Panc1 (cell line): ENCODE measurements at regions not wholly inside any gene's neighbourhood (a gene's known extent, or its start where the extent isn't known, plus 50 kb on each side); places are given as distances from the start of the nearest gene placed in this dataset.

Experiments used
- ATAC-seq: fragments of 200-7000 bp; cut with Tn5 transposase; 2 replicates; pipeline ENCODE4 v1.9.1; 2020; ENCODE audit warnings: mild to moderate bottlenecking, moderate library complexity
- BruUV-seq: library from RNA; stranded (reverse); fragments of 400-500 nt; replicated peaks from 2 replicates; lab custom pipeline; 2021; lab: Mats Ljungman, UMichigan
- CTCF ChIA-PET: fragments of 300-600 bp; sonication (Branson Sonifier 250); formaldehyde crosslinking; loops from one replicate; lab custom pipeline; 2022; ENCODE audit warnings: antibody characterized with exemption; lab: Charles Lee
- POLR2A ChIA-PET: fragments of 300-600 bp; sonication (Branson Sonifier 250); formaldehyde crosslinking; loops from one replicate; lab custom pipeline; 2022; ENCODE audit warnings: antibody characterized with exemption; lab: Charles Lee
- DNase-seq: peaks from one replicate; pipeline ENCODE4 v3.0.0-alpha.2; 2010; ENCODE audit warnings: low read depth, low spot score
- H3K27ac ChIP-seq: 2 replicates; pipeline ENCODE4 v1.5.1; 2011; ENCODE audit warnings: mild to moderate bottlenecking, low read length, inconsistent platforms
- H3K27me3 ChIP-seq: fragments of 200-500 bp; sonication (Bioruptor generic); 2 replicates; pipeline ENCODE4 v1.6.0; 2014; ENCODE audit warnings: low read length, inconsistent platforms; ENCODE audit not compliant: control insufficient read depth, insufficient read depth
- H3K36me3 ChIP-seq: fragments of 200-500 bp; sonication (Bioruptor generic); 2 replicates; pipeline ENCODE4 v1.5.1; 2014; ENCODE audit warnings: inconsistent platforms, mild to moderate bottlenecking, low read length, moderate library complexity; ENCODE audit not compliant: control insufficient read depth, insufficient read depth
- H3K4me1 ChIP-seq: 2 replicates; pipeline ENCODE4 v1.5.1; 2011; ENCODE audit warnings: inconsistent platforms, mild to moderate bottlenecking, low read length, moderate library complexity; ENCODE audit not compliant: control insufficient read depth, insufficient read depth
- H3K4me3 ChIP-seq, 2 experiments: 2 replicates each; pipeline ENCODE4 v1.5.1; 2011 to 2012; ENCODE audit warnings: low read depth in 2 of 2, low read length in 2 of 2, mild to moderate bottlenecking in 2 of 2, inconsistent platforms in 1 of 2, moderate library complexity in 1 of 2
- H3K9me3 ChIP-seq: fragments of 200-500 bp; sonication (Bioruptor generic); 2 replicates; pipeline ENCODE4 v1.5.1; 2014; ENCODE audit warnings: low read depth, mild to moderate bottlenecking, inconsistent platforms, low read length, moderate library complexity; ENCODE audit not compliant: control insufficient read depth, insufficient read depth
- POLR2AphosphoS5 ChIP-seq: IDR thresholded peaks from 2 replicates; pipeline ENCODE4 v1.6.1; 2012; ENCODE audit warnings: mild to moderate bottlenecking, low read depth, low read length, moderate library complexity
- SIN3A ChIP-seq: IDR thresholded peaks from 2 replicates; pipeline ENCODE4 v1.6.1; 2012; ENCODE audit warnings: low read depth, mild to moderate bottlenecking, low read length, moderate library complexity, borderline replicate concordance; ENCODE audit not compliant: insufficient read depth
- TCF7L2 ChIP-seq: IDR thresholded peaks from 2 replicates; pipeline ENCODE4 v1.6.1; 2011; ENCODE audit warnings: mild to moderate bottlenecking, low read depth, low read length, inconsistent platforms
- in situ Hi-C: cut with HindIII; loops from 2 replicates; pipeline ENCODE4 v1.10.0; 2016; ENCODE audit warnings: low sequenced_read_pairs, low pct_unique_long_range_greater_than_20kb
- intact Hi-C: fragments of 100-400 bp; cut with micrococcal nuclease; formaldehyde crosslinking; loops from one replicate; pipeline ENCODE4 v1.10.0; 2022; ENCODE audit not compliant: unreplicated experiment
- TF ChIP-seq, protein P1 (sequence below), 2 experiments: IDR thresholded peaks; 2 replicates each; pipeline ENCODE4 v1.6.1; 2011 to 2012; ENCODE audit warnings: low read depth in 2 of 2, control low read depth in 1 of 2, low read length in 1 of 2, mild to moderate bottlenecking in 1 of 2, moderate library complexity in 1 of 2; ENCODE audit not compliant: insufficient read depth in 1 of 2
- TF ChIP-seq, protein P2 (sequence below): fragments of 450-650 bp; IDR thresholded peaks from 2 replicates; pipeline ENCODE4 v1.5.1; 2017; ENCODE audit warnings: mild to moderate bottlenecking

DNA sequence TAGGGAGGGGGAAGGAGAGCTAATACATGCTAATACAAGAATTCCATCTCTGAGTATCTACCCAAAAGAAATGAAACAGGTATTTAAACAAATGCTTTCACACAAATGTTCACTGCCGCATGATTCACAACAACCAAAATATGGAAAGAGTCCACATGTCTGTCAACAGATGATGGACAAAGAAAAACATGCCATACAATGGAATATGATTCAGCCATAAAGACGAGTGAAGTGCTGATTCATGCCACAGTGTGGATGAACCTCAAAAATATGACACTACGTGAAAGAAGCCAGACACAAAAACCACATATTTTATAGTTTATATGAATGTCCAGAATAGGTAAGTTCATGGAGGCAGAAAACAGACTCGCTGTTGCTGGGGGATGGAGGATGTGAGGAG lies 321.4 kb downstream of the FOXL1 start:
- no peak overlapping the region for H3K27ac ChIP-seq
- DNase-seq (no peak), ATAC-seq (no peak)
- CTCF ChIA-PET, result no interaction called here
- in situ Hi-C loops, result no loop called here
- TF ChIP-seq TCF7L2 (no peak), POLR2AphosphoS5 (no peak), SIN3A (no peak)
- TF ChIP-seq, protein P1, sequence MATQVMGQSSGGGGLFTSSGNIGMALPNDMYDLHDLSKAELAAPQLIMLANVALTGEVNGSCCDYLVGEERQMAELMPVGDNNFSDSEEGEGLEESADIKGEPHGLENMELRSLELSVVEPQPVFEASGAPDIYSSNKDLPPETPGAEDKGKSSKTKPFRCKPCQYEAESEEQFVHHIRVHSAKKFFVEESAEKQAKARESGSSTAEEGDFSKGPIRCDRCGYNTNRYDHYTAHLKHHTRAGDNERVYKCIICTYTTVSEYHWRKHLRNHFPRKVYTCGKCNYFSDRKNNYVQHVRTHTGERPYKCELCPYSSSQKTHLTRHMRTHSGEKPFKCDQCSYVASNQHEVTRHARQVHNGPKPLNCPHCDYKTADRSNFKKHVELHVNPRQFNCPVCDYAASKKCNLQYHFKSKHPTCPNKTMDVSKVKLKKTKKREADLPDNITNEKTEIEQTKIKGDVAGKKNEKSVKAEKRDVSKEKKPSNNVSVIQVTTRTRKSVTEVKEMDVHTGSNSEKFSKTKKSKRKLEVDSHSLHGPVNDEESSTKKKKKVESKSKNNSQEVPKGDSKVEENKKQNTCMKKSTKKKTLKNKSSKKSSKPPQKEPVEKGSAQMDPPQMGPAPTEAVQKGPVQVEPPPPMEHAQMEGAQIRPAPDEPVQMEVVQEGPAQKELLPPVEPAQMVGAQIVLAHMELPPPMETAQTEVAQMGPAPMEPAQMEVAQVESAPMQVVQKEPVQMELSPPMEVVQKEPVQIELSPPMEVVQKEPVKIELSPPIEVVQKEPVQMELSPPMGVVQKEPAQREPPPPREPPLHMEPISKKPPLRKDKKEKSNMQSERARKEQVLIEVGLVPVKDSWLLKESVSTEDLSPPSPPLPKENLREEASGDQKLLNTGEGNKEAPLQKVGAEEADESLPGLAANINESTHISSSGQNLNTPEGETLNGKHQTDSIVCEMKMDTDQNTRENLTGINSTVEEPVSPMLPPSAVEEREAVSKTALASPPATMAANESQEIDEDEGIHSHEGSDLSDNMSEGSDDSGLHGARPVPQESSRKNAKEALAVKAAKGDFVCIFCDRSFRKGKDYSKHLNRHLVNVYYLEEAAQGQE (IDR thresholded peaks at IDR 0.05; ENCODE audit: insufficient read depth in 1 of 2, low read depth in 2 of 2, low read length in 1 of 2), result no peak
- TF ChIP-seq, protein P2, sequence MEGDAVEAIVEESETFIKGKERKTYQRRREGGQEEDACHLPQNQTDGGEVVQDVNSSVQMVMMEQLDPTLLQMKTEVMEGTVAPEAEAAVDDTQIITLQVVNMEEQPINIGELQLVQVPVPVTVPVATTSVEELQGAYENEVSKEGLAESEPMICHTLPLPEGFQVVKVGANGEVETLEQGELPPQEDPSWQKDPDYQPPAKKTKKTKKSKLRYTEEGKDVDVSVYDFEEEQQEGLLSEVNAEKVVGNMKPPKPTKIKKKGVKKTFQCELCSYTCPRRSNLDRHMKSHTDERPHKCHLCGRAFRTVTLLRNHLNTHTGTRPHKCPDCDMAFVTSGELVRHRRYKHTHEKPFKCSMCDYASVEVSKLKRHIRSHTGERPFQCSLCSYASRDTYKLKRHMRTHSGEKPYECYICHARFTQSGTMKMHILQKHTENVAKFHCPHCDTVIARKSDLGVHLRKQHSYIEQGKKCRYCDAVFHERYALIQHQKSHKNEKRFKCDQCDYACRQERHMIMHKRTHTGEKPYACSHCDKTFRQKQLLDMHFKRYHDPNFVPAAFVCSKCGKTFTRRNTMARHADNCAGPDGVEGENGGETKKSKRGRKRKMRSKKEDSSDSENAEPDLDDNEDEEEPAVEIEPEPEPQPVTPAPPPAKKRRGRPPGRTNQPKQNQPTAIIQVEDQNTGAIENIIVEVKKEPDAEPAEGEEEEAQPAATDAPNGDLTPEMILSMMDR, result no peak
- intact Hi-C loops, result no loop called here
- POLR2A ChIA-PET, result no interaction called here
- no TSS peak for BruUV-seq
- H3K27me3 ChIP-seq, result no peaks in the 10 kb centered on the region
- no peaks in the 10 kb centered on the region for H3K36me3 ChIP-seq
- no peaks in the 10 kb centered on the region for H3K9me3 ChIP-seq
- H3K4me1 ChIP-seq, result no peaks in the 10 kb centered on the region
- H3K4me3 ChIP-seq, result no peak overlapping the region

DNA sequence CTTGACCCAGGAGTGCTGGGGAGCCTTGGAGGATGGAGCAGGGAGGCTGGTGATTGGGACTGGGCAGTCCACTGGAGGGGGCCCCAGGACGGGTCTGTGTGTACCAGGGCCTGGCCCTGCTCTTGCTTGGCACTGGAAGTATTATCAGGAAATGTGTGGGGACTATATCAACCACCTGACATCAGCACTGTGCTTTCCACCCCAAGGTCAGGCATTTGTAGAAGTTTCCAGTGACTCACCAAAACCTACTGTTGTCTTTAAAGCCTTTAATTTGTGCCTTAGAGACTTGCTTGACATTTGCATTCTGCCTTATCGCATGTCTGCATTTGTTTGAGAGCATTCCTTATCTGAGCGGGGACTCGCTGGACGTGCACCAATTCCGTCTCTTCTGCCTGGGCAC lies 323.1 kb downstream of the FOXL1 start:
- no peak for TF ChIP-seq TCF7L2
- no peak for TF ChIP-seq SIN3A
- TF ChIP-seq, protein P1 (IDR thresholded peaks at IDR 0.05; ENCODE audit: insufficient read depth in 1 of 2, low read depth in 2 of 2, low read length in 1 of 2), result no peak
- no peaks in the 10 kb centered on the region for H3K27me3 ChIP-seq
- H3K4me1 ChIP-seq, result no peaks in the 10 kb centered on the region
- no peak overlapping the region for H3K4me3 ChIP-seq
- H3K27ac ChIP-seq, result no peak overlapping the region
- intact Hi-C loops, result no loop called here
- no peaks in the 10 kb centered on the region for H3K9me3 ChIP-seq
- no peaks in the 10 kb centered on the region for H3K36me3 ChIP-seq
- CTCF ChIA-PET, result no interaction called here
- in situ Hi-C loops, result no loop called here
- DNase-seq (no peak), ATAC-seq (no peak)
- no TSS peak for BruUV-seq
- POLR2A ChIA-PET, result no interaction called here
